ENCODE measurements at regions not wholly inside any gene's neighbourhood (a gene's known extent, or its start where the extent isn't known, plus 50 kb on each side); places are given as distances from the start of the nearest gene placed in this dataset.

GRCh38 chr4:117968606-117969005 is 65.7 kb upstream of the NDST3 start:
- DNase-seq = no peak

- DNase-seq = no peak
Measured at GRCh38 chr4:117971403-117971802, 62.9 kb upstream of the NDST3 start.

GRCh38 chr4:117983541-117984365 is 50.5 kb upstream of the NDST3 start:
- no peak for DNase-seq

GRCh38 chr4:117984366-117984680 is 50.0 kb upstream of the NDST3 start:
- no peak for DNase-seq
